NCI-H1694 (cell line): ENCODE measurements at regions not wholly inside any gene's neighbourhood (a gene's known extent, or its start where the extent isn't known, plus 50 kb on each side); places are given as distances from the start of the nearest gene placed in this dataset.

ENCODE experiments used
- DNase-seq: peaks from one replicate; lab custom pipeline; 2025; lab: John Stamatoyannopoulos, UW

DNA sequence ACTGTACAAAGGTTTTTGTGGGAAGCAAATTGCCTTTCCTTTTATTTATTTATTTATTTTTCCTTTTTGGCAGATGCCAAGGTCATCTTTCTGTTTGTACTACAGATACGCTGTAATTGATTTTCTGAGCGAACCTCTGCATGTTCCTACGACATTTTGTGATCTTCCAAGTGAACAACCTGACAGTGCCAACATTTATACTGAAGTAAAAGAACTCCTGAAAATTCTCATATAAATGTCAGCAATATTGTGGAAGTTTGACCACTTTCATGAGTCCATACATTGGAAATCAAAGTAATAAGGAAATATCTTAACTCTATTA lies 86.8 kb upstream of the EEPD1 start:
- no peak for DNase-seq

DNA sequence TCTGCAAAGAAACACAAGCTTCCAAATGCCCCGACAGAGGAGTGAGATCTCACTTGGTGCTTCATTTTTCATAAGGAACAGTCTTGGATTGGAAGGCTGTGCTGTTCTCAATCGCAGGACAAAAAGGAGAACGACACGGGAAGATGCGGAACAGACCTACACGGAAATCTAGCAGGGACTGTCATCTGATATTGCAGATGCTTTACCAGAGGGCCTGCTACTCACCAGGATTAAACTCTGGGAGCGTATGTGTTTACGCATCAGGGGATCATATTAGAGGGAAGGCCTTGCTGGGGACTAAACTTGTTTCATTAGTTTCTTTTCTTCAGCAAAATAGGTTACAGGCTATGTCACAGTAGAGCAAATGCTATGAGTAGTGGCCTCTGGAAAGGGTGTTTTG lies 82.8 kb upstream of the EEPD1 start:
- DNase-seq: no peak

DNA sequence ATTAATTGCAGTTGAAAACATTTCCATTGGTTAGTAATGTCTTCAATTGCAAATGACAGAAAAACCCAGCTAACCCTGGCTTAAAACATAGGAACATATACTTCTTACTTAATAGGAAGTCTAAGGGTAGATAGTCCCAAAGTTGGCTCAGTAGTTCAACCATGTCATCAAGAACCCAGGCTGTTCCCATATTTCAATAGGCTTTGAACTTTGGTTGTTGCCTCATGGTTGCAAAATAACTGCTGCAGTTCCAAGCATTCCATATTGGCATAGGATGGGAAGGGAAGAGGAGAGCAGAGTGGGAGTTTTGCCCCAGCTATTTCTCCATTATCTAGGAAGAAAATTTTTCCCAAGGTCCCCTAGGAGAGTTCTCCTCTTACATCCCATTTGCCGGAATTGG lies 81.4 kb upstream of the EEPD1 start:
- no peak for DNase-seq

DNA sequence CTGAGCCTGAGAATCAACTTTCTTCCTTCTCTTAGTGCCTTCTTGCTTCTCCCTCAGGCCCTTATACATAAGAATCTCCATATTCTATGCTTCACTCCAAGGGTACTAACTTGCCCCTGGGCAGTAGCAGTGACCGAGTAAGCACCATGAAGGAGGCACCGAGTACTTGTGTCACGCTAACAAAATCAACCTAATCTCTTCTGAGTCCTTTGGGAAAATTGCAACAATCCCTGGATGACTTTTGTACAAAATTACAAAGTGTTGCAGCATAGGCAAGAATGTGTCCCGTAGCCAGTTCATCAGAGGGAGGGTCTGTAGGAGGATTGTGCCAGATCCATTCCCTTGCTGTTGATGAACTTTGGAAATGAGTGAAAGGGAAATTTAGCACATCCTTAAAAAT lies 80.4 kb upstream of the EEPD1 start:
- no peak for DNase-seq

DNA sequence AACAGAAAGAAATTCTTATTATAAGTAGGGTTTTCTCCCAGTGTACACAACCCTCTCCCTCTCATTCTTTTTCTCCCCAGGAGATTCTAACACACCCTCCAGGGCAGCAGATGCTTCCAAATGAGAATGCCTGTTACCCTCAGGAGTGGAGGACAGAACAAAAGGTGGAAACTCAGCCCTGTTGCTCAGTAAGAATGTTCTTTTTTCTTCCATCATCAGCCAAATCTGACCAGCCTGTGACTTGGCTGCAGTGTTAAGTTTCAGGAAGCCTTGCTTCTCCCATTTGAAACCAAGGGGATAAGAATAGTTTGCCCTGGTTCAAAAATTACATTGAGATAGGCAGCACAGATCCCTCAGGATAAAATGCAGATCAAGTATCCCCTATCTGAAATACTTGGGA lies 77.5 kb upstream of the EEPD1 start:
- no peak for DNase-seq

DNA sequence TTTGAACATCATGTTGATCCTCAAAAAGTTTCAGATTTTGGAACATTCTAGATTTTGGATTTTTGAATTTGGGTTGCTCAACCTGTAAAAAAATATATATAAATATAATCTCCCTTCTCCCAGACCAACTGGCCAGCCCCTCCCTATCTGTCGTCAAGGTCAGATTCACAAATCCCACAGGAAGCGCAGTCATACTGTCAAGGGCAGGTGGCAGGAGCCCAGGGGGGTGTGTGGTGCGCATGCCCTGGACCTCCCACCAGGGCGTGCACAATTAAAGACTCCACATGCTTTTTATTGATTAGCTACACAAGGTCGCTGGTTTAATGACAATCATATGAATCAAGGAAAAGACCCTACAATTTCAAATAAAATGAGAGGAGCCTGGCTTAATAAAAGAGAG lies 77.0 kb upstream of the EEPD1 start:
- no peak for DNase-seq

DNA sequence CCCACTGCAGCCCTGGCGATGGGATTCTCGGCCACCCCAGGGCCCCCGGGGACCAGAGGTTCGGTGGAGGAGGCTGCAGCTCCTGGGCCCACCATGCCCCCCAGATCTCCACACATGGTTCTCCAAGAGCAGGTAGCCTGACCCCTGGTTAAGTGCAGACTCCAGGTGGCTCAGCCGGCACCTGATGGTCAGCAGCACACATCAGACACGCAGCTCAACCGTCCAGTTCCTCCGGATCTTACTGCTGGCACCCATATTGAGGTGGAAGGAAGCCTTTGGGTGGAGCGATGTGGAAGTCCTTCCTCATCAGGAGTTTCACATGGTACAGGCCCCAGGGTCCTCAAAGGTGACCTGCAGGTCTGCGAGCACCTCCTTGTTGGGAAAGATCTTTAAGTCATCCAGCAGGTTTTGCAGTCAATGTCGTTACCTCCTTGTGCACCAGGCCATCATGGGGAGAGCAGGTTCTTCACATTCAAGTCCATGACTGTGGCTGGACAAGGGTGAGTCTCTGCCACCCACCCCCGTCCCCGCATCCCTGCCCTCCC lies 74.2 kb upstream of the EEPD1 start:
- DNase-seq: no peak

DNA sequence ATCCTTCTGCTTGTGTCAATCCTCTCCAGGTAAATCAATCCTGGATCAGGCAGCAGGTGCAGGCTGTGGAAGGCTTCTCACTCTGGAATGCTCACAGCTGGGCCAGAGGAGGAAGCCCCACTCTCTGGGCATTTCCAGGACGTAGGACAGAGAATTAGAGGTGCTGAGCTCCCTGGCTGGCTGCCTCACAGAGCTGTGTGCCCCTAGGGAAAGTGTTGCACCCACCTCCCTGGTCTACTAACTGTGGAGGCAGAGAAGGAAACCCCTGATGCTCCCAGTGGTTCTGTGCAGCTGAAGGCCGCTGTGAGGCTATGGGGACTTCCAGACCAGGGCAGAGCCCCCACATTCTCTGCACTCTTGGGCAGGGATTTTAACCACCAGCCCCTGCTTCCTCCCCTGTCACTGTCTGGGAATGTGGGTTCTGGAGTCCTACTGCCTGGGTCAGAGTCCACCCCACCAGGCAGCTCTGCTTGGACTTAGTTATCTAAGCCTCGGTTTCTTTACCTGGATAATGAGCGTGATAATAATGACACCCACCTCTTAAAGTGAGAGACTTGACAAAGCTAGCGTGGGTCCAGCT lies 73.5 kb upstream of the EEPD1 start:
- no peak for DNase-seq

DNA sequence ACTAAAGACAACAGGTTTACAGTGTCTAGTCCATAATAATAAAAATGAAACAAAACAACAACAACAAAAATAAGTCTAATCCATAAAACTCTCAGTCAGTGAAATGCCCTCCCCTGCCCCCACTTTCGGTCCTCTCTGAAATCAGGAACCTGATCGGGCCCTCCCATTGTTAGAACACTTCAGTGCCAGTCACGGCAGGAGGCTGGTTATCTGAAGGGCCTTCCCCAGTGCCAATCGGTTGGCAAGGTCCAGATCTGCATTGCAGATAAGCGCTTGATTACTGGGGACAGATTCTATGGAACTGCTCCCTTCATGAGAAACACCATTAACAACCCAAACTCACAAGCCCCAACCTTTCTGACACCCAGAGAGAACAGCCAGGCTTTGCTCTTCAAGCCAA lies 72.2 kb upstream of the EEPD1 start:
- no peak for DNase-seq

DNA sequence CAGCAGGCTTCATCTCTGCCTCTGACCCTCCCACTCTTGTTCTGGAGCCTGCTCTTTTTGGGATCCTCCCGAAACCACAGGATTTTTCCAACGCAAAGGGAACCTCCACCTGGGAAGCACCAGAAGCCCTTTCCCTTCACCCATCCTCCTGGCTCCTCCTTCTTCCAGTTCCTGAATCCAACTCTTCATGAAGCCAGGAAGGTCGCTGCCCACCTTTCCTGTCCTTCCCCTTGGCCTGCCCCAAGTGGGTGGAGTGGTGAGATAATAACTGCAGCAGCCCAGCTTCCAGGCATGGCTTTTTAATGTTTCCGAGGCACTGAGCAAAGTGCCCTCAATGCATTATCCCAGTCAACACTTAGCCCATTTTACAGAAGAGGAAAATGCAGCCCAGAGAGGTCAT lies 70.8 kb upstream of the EEPD1 start:
- no peak for DNase-seq

DNA sequence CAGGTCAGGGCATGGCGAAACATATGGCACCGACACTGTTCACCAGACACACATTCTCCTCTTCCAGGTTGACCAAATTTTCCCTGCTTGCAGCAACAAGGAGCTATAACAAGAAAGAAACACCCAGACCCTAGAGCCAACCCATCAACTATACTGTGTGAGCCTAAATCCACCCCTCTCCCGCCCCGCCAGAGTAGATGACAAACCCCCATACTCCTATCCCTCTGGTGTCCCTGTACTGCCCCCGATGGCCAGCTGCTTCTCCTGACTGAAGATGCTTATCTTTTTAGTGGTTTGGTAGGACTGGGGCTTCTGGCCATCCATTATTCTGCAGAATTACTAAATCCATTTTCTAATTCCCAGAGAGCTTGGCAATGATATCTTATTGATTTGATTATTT lies 70.1 kb upstream of the EEPD1 start:
- no peak for DNase-seq

DNA sequence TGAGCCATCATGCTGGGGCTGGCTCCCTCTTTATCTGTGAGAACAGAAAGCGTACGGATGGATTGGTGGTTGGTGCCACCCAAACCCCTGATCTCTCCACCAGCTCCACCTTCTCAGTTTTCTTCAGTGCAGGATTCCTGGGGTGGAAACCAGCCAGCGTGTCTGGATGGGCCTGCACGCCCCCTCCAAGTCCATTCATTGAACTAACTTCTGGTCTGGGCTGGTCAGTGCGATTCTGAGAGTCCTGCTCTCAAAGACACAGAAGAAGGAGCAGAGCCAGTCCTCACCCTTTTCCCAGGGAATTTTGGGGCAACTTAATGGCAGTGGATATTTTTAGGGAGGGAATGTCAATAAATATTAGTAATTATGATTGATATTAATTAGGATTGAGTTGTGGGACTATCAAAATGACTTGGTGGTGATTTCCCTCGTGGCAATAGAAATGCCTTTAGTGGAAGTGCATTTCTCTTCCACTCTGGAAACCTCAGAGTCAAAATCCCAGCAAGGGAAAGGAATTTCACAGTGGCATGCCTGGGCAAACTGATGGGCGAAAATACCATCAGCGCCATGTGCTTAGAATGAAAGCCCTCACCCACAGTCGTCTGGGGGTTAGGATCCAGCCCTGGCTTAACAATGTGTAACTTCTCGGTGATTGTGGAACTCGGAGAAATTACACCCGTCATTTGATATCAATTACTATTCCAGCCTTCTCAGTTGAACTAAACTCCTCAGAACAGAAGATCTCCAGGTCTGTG lies 69.3 kb upstream of the EEPD1 start:
- no peak for DNase-seq

DNA sequence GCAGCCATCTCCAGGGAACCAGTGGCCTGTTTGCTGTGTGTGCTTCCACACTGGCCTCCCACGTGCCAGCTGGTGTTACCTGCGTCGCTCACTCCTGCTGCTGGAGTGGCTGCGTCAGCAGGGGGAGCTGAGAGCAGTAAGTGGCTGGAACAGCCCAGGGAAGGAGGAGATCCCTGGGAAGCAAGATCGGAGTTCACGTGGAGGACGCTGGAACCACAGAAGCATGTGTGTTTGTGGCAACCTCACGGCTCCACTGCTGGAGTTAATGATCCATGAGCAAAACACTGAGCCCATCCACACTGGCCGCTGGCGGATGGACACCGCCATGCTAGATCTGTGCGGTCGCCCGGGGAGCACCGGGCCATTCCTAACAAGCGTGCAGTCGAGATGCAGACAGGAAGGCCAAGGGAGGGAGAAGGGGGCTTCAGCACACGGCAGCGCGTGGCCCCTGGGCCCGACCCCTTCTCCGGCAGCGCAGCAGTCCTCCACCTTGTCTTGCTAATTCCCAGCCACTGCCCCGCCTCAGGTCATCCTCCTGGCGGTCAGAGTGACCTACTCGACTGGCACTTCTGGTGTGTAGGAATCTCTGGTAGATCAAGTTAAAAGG lies 68.5 kb upstream of the EEPD1 start:
- DNase-seq: no peak

DNA sequence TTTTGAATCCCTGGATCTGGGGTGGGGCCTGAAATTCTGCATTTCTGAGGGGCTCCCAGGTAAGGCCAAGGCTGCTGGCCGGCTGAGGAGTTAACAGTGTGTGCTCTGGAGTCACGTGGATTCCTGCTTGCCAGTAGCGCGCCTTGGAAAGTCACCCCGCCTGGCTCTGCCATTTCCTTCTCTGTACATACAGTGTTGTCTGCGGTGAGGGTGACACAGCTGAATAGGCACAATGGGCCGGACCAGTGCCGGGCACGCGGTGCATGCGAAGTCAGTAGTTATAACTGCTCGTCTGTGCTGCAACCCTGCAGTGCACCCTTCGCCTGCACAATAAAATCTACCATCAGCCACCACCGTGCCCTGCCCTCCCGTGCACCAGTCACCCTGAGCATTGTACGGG lies 68.0 kb upstream of the EEPD1 start:
- DNase-seq: no peak

DNA sequence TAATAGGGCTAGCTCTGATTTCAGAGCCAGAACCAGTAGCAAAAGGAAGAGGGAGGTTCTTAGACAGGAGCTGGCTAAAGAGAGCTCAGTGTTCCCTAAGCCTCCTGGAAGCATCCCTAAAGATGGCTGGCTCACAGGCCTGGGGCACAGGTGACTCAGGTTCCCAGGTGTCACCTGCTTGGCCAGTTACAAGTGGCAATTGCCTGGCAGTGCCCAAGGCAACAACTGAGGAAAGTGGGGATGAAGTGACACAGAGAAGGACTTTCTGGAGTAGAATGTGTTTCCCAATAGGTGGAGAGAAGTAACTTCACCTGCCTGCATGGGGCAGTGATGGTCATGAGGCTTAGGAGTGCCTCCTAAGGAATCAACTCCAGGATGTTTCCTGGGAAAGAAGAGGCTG lies 66.5 kb upstream of the EEPD1 start:
- DNase-seq: no peak

DNA sequence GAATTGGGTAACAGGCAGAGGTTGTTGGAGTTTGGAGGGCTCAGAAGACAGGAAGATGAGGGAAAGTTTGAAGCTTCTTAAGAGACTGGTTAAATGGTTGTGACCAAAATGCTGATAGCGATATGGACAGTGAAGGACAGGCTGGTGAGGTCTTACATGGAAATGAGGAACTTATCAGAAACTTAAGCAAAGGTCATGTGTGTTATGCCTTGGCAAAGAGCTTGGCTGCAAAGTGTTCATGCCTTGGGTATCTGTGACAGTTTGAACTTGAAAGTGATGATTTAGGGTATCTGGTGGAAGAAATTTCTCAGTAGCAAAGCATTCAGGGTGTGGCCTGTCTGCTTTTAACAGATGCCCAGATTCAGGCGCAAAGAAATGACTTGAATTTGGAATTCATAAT lies 64.5 kb upstream of the EEPD1 start:
- no peak for DNase-seq

DNA sequence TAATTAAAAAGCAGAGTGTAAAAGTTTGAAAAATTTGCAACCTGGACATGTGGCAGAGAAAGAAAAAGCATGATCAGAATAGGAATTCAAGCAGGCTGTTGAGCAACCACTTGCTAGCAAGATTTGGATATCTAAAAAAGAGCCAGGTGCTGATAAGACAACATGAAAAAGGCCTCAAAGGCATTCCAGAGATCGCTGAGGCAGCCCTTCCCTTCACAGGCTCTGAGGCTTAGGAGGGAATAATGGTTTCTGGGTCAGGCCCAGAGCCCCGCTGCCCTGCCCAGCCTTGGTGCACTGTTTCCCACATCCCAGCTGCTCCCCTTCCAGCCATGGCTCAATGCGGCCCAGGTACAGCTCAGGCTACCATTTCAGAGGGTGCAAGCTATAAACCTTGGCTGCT lies 64.1 kb upstream of the EEPD1 start:
- DNase-seq: no peak

DNA sequence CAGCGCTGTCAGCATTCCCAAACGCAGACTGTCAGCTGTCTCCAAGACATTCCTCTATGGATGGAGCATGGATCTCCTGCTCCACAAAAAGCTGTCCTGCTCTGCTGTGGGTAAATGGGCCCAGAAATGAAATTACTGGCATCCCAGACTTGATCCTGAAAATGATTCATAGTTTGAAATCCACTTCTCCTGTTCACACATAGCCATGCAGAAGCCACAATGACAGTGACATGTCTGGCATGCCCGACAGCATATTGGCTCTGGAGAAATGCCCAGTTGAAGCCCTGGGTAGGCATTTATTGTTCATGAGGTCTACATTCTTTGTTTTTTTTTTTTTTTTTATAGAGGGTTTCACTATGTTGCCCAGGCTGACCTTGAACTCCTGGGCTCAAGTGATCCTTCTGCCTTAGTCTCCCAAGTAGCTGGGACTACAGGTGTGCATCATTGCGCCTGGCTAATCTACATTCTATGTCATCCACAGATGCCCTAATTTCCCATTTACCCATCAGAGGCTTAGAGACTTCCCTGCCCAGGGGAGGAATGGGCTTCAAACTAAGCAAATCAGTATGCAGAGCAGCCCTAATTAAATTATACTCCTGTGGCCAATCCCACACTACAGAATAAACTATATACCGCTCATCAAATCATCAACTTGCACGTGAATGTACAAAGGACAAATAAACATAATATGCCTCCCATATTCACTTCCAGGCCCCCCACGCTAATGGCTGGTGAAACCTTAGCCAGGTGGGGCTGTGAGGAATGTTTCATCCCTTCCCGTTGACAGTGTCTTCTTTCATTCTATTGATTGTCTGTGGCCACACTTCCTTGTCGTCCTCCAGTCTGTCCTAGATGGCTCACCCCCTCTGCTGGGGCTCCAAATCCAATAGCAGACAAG lies 61.8 kb upstream of the EEPD1 start:
- no peak for DNase-seq

DNA sequence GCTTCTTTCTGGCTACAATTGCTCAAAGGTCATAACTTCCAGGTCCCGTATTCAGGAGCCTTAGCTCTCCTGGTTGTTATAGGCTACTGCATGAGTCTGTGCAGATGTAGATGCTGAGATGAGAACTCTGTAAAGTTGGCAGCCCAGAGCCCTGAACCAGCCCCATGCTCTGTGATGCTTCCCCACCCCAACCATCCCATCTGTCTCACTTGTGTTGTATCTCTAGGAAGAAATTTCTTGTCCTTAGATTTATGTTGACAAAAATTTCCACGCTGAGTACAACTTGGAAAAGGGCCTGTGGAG lies 61.2 kb upstream of the EEPD1 start:
- no peak for DNase-seq

DNA sequence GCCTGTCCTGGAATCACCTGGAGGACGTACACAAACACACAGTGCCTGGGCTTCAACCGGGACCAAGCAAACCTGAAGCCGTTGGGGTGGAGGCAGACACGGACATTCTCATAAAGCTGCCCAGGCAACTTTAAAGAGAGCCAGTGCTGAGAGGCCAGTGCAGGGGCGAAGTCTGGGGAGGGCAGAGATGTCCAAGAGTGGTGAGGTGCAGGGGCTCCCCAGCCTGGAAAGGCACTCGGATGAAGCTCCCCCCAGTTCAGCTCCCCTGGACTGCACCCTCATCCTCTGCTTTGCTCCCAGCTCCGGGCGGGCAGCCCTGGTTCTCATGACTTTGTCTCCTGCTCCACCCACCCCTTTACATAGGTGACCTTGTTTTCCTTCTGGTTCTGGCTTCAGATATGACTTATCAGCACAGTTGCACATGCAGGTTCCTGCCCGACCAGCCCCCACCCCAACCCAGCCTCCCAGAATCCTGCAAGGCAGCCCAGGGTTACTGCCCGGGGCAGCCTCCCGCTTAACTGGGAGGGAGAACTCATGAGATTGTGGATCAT lies 60.8 kb upstream of the EEPD1 start:
- DNase-seq: no peak

DNA sequence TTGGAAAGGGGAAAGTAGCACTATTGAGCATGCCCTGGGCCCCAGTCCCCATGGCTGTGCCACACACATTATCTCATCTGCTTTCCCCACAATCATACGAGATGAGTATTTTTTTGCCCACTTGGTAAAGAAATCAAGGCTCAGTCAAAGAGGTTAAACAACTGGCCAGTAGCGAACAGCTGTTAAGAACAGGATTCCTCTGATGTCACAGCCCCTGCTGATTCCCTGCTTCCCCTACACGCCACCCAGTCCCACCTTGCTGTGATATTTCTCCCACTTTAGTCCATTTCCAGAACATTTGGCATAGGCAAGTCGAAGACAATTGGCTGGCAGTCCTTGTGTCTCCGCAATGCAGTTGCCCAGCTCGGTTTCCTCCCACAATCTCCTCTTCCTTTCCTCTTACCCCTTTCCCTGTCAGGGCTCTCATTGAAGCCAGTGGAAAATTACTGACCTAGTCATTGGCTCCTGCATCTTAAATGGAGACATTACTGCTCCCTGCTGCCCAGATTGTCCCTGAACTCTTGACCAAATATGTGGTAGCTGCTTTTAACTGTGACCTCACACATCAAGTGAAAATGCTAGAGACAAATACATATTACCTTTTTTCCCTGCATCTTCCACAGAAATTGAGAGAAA lies 56.5 kb upstream of the EEPD1 start:
- no peak for DNase-seq

DNA sequence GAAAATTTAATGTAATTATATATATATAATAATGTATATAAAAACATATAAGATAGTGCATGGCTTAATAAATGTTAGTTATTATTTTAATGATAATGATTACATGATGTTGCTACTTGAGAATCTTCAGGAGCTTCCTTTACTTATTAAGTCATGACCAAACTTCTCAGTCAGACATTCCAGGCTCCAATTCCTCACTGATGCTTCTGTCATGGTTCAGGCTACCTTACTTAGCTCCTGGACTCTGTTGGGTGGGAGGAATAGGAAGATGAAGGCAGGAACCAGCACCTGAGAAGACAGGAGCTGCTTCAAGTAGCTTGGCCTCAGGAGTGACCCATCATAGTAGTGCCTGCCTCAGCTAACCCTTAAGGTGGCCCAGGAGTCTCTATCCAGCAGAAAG lies 55.0 kb upstream of the EEPD1 start:
- DNase-seq: no peak
